GM21717 (cell line): ENCODE measurements at regions not wholly inside any gene's neighbourhood (a gene's known extent, or its start where the extent isn't known, plus 50 kb on each side); places are given as distances from the start of the nearest gene placed in this dataset.
A peak's percentile ranks its signal among the peaks of the same experiment; 100 is the strongest.
"Not testable (repeated sequence)": the region's sequence is repeated elsewhere in the genome, so short reads cannot be mapped to it uniquely, and the experiment has no call there.

Experiments used
- ATAC-seq: cut with Tn5 transposase; IDR thresholded peaks from one replicate; pipeline ENCODE4 v1.9.1; 2021; ENCODE audit warnings: mild to moderate bottlenecking, moderate library complexity; ENCODE audit not compliant: unreplicated experiment

- ATAC-seq, result no peak
Measured at GRCh38 chr1:101185421-101185820, 51.4 kb upstream of the S1PR1 start.

GRCh38 chr1:101183388-101183699 lies 53.5 kb upstream of the S1PR1 start:
- ATAC-seq, result no peak

GRCh38 chr1:101182627-101183387 lies 54.0 kb upstream of the S1PR1 start:
- no peak for ATAC-seq

GRCh38 chr1:101181930-101182329 lies 54.9 kb upstream of the S1PR1 start:
- no peak for ATAC-seq

GRCh38 chr1:101178688-101179491 lies 57.9 kb upstream of the S1PR1 start:
- ATAC-seq, result peak; percentile 93

GRCh38 chr1:101178341-101178687 lies 58.5 kb upstream of the S1PR1 start:
- no peak for ATAC-seq

- ATAC-seq, result no peak
Measured at GRCh38 chr1:101175886-101176285, 60.9 kb upstream of the S1PR1 start.

GRCh38 chr1:101175466-101175865 lies 61.4 kb upstream of the S1PR1 start:
- ATAC-seq, result no peak

- ATAC-seq, result no peak
Measured at GRCh38 chr1:101174722-101175121, 62.1 kb upstream of the S1PR1 start.

GRCh38 chr1:101174298-101174697 lies 62.5 kb upstream of the S1PR1 start:
- not testable (repeated sequence) for ATAC-seq

GRCh38 chr1:101170506-101171050 lies 66.2 kb upstream of the S1PR1 start:
- ATAC-seq, result no peak

GRCh38 chr1:101167891-101168290 lies 68.9 kb upstream of the S1PR1 start:
- ATAC-seq, result no peak

GRCh38 chr1:101166583-101167120 lies 70.2 kb upstream of the S1PR1 start:
- no peak for ATAC-seq

GRCh38 chr1:101165954-101166353 lies 70.9 kb upstream of the S1PR1 start:
- no peak for ATAC-seq

GRCh38 chr1:101165532-101165931 lies 71.3 kb upstream of the S1PR1 start:
- ATAC-seq, result no peak

- ATAC-seq, result no peak
Measured at GRCh38 chr1:101164776-101165175, 72.0 kb upstream of the S1PR1 start.

GRCh38 chr1:101162736-101163735 lies 73.8 kb upstream of the S1PR1 start:
- no peak for ATAC-seq

- ATAC-seq, result no peak
Measured at GRCh38 chr1:101162300-101162699, 74.5 kb upstream of the S1PR1 start.

GRCh38 chr1:101161619-101162018 lies 75.2 kb upstream of the S1PR1 start:
- ATAC-seq, result no peak

GRCh38 chr1:101158424-101158823 lies 78.4 kb upstream of the S1PR1 start:
- ATAC-seq, result no peak

GRCh38 chr1:101154547-101154946 lies 82.3 kb upstream of the S1PR1 start:
- no peak for ATAC-seq
